GM13976 (cell line): ENCODE measurements at regions not wholly inside any gene's neighbourhood (a gene's known extent, or its start where the extent isn't known, plus 50 kb on each side); places are given as distances from the start of the nearest gene placed in this dataset.

Experiments
- DNase-seq: peaks from one replicate; pipeline ENCODE4 v3.0.0; 2012; ENCODE audit warnings: low spot score
- in situ Hi-C: fragments of 300-500 bp; cut with MboI; formaldehyde crosslinking; loops from one replicate; pipeline ENCODE4 v1.12.0; 2022; ENCODE audit warnings: low sequenced_read_pairs, mixed read lengths, inconsistent platforms; ENCODE audit not compliant: unreplicated experiment
- TF ChIP-seq, protein P1 (sequence below): IDR thresholded peaks from 2 replicates; pipeline ENCODE4 v1.5.1; 2012; ENCODE audit warnings: borderline replicate concordance, mild to moderate bottlenecking; ENCODE audit not compliant: insufficient read depth; ENCODE audit errors: extremely low read depth, missing control alignments, control extremely low read depth

DNA sequence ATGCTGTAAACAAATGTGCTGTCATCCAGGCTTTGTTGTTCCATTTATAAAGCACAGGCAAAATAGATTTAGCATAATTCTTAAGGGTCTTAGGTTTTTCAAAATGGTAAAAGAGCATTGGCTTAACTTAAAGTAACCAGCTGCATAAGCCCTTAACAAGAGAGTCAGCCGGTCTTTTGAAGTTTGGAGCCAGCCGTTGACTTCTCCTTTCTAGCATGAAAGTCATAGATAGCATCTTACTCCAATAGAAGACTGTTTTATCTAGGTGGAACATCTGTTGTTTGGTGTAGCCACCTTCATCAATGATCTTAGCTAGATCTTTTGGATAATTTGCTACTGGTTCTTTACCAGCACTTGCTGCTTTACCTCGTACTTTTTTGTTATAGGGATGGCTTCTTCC lies 297.5 kb upstream of the DCBLD2 start:
- in situ Hi-C loops, result no loop called here
- TF ChIP-seq, protein P1, sequence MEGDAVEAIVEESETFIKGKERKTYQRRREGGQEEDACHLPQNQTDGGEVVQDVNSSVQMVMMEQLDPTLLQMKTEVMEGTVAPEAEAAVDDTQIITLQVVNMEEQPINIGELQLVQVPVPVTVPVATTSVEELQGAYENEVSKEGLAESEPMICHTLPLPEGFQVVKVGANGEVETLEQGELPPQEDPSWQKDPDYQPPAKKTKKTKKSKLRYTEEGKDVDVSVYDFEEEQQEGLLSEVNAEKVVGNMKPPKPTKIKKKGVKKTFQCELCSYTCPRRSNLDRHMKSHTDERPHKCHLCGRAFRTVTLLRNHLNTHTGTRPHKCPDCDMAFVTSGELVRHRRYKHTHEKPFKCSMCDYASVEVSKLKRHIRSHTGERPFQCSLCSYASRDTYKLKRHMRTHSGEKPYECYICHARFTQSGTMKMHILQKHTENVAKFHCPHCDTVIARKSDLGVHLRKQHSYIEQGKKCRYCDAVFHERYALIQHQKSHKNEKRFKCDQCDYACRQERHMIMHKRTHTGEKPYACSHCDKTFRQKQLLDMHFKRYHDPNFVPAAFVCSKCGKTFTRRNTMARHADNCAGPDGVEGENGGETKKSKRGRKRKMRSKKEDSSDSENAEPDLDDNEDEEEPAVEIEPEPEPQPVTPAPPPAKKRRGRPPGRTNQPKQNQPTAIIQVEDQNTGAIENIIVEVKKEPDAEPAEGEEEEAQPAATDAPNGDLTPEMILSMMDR, result no peak
- no peak for DNase-seq

DNA sequence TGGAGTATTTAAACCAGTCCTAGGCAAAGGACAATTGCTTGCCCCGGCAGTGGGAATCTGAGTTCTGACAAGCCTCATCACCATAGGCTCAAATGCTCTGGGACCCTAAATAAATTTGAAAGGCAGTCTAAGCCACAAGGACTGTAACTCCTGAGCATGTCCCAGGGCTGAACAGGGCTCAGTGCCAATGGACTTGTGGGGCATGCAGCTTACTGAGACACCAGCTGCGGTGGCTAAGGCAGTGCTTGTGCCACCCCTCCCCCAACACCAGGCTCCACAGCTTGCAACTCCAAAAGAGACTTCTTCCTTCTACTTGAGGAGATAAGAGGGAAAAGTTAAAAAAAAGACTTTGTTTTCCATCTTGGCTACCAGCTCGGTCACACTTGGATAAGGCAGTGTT lies 289.7 kb upstream of the DCBLD2 start:
- DNase-seq, result no peak
- in situ Hi-C loops, result no loop called here
- TF ChIP-seq, protein P1, result no peak

DNA sequence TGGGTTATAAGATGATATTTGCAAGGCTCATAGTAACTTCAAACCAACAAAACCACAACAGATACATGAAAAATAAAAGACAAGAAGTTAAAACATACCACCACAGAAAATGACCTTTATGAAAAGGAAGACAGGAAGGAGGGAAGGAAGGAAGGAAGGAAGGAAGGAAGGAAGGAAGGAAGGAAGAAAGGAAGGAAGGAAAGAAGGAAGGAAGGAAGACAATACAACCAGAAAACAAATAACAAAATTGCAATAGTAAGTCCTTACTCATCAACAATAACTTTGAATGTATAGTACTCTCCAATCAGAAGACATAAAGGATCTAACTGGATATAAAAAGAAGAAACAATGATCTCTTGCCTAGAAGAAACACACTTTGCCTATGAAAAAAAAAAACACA lies 287.4 kb upstream of the DCBLD2 start:
- in situ Hi-C loops, result no loop called here
- no peak for DNase-seq
- TF ChIP-seq, protein P1, result no peak

DNA sequence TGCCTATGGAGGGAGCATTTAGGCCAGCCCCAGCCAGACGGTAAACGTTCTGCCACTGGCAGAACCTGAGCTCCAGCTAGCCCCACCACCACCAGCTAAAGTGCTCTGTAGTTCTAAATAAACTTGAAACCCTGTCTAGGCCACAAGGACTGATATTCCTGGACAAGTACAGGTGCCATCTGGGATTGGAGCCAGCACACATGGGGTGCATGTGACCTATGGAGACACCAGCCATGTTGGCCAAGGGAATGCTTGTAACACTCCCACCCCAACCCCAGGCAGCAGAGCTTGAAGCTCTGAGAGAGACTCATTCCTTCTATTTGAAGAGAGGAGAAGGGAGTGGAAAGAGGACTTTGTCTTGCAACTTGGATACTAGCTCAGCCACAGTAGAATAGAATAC lies 284.5 kb upstream of the DCBLD2 start:
- TF ChIP-seq, protein P1, result no peak
- no peak for DNase-seq
- in situ Hi-C loops, result no loop called here

DNA sequence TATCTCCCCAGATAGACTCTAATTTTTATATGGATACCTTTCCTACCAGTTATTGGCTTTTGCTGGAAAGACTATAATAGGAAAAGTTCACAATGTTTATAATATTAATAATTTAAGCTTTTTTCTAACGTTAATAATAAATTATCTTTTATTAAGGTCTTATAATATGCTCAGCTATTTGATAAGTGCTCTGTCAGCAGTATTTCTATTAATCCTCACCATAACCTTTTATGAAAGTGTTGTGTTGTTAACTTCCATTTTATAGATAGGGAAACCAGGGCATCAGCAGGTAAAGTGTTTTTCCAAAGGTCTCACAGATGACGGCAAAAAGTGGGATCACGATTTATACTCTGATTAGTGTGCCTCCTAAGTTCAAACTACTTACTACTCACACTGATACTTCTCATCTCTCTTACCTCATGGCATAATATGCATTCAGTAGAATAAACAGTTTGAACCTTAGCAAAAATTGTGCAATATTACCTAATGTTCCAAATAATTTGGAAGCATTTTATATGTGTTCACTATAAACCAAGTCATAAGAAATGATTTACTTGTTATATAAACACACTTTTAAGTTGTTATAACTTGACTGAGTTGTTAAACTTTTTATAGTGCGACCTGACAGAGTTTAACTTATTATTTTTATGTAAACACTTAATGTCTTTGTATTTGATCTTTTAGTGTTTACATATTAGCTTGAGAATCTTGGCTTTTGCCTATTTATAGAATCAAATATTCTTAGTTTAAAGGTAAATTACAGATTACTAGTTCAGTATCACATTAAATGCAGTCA lies 274.9 kb upstream of the DCBLD2 start:
- DNase-seq, result no peak
- TF ChIP-seq, protein P1, result no peak
- in situ Hi-C loops, result no loop called here

DNA sequence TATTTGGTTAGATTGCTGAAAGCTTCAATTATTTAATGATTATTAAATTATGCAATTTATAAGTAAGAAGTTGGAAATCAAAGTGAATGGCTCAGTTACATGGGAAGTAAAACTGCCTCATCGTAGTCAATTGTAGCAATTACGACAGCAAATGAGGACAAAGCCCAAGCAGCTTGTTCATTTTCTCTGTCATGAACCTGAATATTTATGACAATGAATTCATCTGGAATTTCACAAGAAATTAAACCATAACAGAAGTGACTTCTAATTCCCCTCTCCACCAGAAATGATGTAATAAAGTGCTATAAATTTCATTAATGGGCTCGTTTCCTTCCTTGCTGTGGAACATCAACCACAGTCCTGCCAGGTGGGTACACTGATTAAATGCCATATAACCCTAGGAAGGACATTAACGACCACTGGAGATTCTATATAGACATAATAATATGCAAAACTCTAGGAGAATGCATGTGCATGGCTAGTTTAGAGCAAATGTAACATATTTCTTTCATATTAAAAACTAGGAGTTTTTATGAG lies 273.8 kb upstream of the DCBLD2 start:
- TF ChIP-seq, protein P1, result no peak
- no peak for DNase-seq
- in situ Hi-C loops, result no loop called here
